Activated T-helper 1 cell treated with anti-CD3 and anti-CD28 coated beads, Interleukin-2, amount 50 U/mL, for 16 hours (primary cell): ENCODE measurements at regions not wholly inside any gene's neighbourhood (a gene's known extent, or its start where the extent isn't known, plus 50 kb on each side); places are given as distances from the start of the nearest gene placed in this dataset.
"Not testable (repeated sequence)": the region's sequence is repeated elsewhere in the genome, so short reads cannot be mapped to it uniquely, and the experiment has no call there.

Experiments
- DNase-seq, 2 donors: peaks; one replicate each; pipeline ENCODE4 v3.0.0-alpha.2; 2020; ENCODE audit warnings: low read depth in 1 of 2, low spot score in 1 of 2

- DNase-seq, result no peak
Observed at GRCh38 chr9:31243386-31243785, 1141.1 kb upstream of the ACO1 start.

DNA sequence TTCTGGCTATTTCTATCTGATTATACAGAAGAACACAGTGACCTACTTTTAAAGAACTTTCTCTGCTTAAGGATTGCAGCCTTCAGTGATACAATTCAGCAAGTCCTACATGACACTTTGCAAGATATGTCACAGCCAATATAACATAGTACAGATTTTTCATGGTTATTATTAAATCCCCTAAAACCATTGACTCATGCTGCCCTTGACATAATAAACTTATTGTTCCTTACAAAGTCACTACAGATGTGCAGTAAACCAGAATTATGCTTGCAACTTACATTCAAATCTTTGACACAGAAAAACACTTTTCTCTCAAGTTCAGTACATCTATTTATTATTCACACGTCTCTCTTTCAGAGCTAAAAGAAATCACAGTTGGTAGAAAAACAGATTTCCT, 1136.3 kb upstream of the ACO1 start:
- DNase-seq, result no peak

DNA sequence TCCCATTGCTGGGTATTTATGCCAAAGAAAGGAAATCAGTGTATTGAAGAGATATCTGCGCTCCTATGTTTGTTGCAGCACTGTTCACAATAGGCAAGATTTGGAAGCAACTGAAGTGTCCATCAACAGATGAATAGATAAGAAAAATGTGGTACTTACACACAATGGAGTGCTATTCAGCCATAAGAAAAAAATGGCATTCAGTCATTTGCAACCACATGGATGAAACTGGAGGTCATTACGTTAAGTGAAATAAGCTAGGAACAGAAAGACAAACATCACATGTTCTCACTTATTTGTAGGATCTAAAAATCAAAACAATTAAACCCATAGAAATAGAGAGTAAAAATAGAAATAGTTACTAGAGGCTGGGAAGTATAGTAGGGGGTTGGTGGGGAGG, 1133.1 kb upstream of the ACO1 start:
- no peak for DNase-seq

- DNase-seq, result no peak
Observed at GRCh38 chr9:31253800-31254762, 1130.4 kb upstream of the ACO1 start.

GRCh38 chr9:31255211-31255610, 1129.2 kb upstream of the ACO1 start:
- DNase-seq, result no peak

DNA sequence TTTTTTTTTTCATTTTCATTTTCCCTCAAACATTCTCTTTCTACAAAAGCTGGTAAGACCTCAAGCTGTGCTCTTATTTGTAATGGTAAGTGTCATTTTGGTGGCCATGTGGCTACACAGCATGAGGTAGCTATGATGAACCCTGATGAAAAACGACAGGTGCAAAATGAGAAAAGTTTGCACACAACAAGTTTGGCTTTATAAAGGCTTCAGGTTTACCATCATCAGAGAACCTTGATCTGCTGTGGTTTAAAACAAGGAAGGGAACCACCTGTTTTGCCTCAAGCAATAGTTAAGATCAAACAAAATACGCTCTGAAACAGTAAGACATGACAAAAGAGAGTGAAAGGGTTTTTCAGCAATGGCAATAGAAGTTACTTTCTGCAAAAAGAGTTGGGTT, 1124.6 kb upstream of the ACO1 start:
- no peak for DNase-seq

DNA sequence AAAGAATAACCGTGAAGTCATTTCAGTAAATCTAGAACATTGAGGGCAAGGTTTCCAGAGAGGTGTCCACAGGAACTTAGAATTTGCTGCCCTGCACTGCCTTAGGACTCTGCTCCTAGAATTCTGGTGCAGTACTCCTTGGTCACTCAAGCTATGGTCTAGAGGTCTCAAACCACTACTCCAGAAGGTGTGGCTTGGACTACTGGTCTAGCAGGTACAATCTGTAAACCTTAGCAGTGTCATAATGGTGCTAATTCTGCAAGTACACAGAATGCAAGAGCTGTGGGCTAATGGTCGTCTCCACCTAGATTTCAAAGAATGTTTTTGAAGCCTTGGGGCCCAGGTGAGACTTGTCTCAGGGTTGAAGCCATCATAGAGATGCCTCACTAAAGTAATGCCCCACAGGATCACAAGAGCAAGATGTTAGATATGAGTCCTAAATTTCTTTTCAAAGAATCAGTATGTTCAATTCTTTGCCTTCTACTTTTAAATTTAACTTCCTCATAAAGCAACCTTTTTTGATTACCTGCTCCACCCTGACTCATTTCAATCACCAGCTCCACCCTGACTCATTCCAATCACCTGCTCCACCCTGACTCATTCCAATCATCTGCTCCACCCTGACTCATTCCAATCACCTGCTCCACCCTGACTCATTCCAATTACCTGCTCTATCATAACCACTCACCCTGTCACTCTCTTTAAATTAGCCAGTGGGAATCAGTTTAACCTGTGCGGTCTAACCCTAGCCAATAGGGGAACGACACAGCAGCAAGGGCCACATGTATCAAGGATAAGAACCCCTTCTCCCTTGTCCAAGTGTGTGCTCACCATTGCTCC, 1111.8 kb upstream of the ACO1 start:
- no peak for DNase-seq

DNA sequence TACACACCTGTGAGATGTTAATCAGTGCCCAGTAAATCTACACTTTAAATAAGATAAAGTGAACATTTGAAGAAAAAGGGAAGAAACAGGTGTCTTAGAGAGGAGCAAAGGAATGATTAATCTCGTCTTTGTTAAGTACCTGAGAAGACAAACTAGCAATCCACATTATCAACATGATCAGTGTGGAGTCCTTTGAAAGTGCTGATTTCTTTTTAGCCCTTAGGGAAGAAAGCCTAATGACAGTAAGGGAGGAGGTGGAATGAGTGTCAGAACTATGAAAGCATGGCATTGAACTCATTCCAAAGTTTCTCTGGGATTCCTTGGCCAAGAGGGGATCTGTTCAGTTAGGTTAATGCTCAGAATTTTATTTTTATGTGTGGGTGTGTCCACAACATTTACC, 1109.0 kb upstream of the ACO1 start:
- no peak for DNase-seq

DNA sequence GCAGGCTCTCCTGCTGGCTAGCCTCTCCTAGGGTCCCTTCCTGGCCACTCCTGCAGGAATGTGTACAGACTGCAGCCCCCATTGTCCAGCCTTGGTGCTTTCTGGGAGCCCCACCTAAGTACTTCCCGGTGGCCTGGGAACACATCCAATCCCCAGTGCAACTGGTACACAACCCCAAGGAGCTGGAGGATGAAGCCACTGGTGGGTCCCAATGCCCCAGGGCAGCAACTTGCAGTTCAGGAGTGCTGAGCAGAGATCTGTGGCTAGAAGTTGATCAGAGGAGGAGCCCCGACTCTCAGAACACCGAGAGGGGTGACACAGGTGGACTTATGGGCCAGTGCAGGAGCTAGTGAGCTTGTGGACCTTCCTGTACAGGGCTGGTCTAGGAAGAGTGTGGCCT, 1093.7 kb upstream of the ACO1 start:
- no peak for DNase-seq

DNA sequence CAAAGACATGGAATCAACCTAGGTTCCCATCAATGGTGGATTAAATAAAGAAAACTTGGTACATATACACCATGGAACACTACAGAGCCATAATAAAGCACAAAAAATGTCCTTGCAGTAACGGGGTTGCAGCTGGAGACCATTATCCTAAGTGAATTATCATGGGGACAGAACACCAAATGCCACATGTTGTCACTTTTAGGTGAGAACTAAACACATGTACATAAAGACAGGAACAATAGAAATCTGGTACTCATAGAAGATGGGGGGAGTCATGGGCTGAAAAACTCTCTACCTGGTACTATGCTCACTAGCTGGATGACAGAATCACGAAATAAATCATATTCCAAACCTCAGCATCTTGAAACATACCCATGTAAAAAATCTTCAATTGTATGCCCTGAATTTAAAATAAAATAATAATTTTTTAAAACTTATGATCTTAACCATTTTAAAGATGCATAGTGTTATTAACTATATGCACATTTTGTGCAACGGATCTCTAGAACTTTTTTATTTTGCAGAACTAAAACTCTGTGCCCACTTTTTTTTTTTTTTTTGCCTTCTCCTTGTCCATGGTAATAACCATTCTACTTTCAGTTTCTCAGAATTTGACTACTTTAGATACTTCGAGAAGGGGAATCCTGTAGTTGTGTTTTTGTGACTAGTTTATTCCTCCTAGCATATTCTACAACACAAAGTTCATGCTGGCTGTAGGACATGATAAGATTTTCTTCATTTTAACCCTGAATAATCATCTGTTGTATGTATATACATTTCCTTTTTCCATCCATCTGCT, 1081.6 kb upstream of the ACO1 start:
- DNase-seq, result no peak

GRCh38 chr9:31304576-31304975, 1079.9 kb upstream of the ACO1 start:
- no peak for DNase-seq

- DNase-seq, result no peak
Observed at GRCh38 chr9:31314241-31314640, 1070.2 kb upstream of the ACO1 start.

DNA sequence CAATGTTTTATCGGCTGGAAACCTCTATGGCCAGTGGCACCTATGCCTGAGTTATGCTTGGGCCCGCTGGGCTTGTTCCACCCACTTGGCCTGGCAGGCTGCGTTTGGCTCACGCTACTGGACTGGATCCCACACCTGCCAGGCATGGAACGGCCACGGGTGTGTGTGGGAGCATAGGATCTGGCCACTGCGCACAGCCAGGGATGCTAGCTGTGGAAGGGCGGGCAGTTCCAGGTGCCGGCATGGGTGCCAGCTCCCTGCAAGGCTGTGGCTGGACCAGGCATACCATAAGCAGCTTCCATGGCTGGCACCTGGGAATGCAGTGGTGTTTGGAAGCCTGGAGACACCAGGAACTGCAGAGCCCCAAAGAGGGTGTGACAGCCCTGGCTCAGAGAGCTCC, 1063.9 kb upstream of the ACO1 start:
- DNase-seq, result no peak

GRCh38 chr9:31321256-31321655, 1063.2 kb upstream of the ACO1 start:
- DNase-seq, result no peak

- no peak for DNase-seq
Observed at GRCh38 chr9:31321686-31322085, 1062.8 kb upstream of the ACO1 start.

DNA sequence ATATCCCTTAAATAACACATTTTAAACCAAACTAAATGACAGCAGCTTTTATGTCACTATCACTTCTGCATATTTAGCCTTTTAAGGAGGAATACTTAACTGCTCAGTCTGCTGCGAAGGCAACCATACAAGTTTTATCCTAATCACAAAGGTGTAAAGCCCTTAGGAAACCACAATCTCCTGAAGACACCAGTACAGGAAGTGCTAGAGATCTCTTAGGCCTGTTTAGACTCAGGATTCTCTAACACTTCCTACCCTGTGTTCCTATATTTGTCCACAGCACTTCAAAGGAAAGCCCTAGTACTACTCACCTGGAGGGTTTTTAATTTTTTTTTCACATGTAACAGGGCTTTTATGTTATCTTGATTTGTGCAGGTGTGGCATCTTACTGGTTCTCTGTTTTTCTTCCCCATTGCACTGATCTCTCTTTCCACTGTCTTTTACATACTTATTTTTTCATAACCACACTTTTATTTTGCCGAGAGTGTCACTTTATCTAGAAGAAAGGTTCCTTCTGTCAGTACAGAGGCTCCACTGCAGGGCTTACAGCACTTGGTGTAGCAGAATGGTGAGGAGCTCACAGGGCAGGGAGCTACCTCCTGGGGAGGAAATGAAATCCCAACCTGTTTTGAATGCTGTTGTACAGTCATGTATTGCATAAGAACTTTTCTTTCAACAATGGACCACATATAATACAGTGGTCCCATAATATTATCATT, 1060.6 kb upstream of the ACO1 start:
- no peak for DNase-seq

GRCh38 chr9:31325778-31326177, 1058.7 kb upstream of the ACO1 start:
- DNase-seq, result no peak

- not testable (repeated sequence) for DNase-seq
Observed at GRCh38 chr9:31326883-31327282, 1057.6 kb upstream of the ACO1 start.

GRCh38 chr9:31334837-31335528, 1049.5 kb upstream of the ACO1 start:
- DNase-seq, result no peak
